NB4 (cell line): ENCODE measurements at regions not wholly inside any gene's neighbourhood (a gene's known extent, or its start where the extent isn't known, plus 50 kb on each side); places are given as distances from the start of the nearest gene placed in this dataset.

Experiments
- CTCF ChIP-seq: IDR thresholded peaks from one replicate; pipeline ENCODE4 v1.5.1; 2012; ENCODE audit warnings: low read depth, low read length
- MAX ChIP-seq: IDR thresholded peaks from 2 replicates; pipeline ENCODE4 v1.6.1; 2011; ENCODE audit warnings: low read depth, low read length
- POLR2A ChIP-seq: IDR thresholded peaks from 2 replicates; pipeline ENCODE4 v1.6.1; 2011; ENCODE audit warnings: mild to moderate bottlenecking; ENCODE audit not compliant: insufficient read length; ENCODE audit errors: extremely low read depth

GRCh38 chrX:54695231-54695630, 102.8 kb downstream of the ITIH6 start:
- TF ChIP-seq CTCF: no peak
- TF ChIP-seq POLR2A: no peak
- TF ChIP-seq MAX: no peak
